Erythroblast (primary cell): ENCODE measurements at regions not wholly inside any gene's neighbourhood (a gene's known extent, or its start where the extent isn't known, plus 50 kb on each side); places are given as distances from the start of the nearest gene placed in this dataset.

Experiments used
- GATA1 ChIP-seq: IDR thresholded peaks from 2 replicates; pipeline ENCODE4 v1.6.1; 2011; ENCODE audit warnings: low read depth, mild to moderate bottlenecking, control low read depth, low read length, moderate library complexity
- POLR2A ChIP-seq: IDR thresholded peaks from 2 replicates; pipeline ENCODE4 v1.6.1; 2011; ENCODE audit warnings: mild to moderate bottlenecking, low read length

- TF ChIP-seq POLR2A (no peak), GATA1 (no peak)
Measured at GRCh38 chrX:40346379-40346778, 234.4 kb upstream of the ATP6AP2 start.
